Prostate gland (tissue), 2 donors: ENCODE measurements at regions not wholly inside any gene's neighbourhood (a gene's known extent, or its start where the extent isn't known, plus 50 kb on each side); places are given as distances from the start of the nearest gene placed in this dataset.

ENCODE experiments used
- POLR2A ChIP-seq: fragments of 450-650 bp; IDR thresholded peaks from one replicate; pipeline ENCODE4 v1.6.1; 2016; ENCODE audit warnings: antibody characterized with exemption, mild to moderate bottlenecking
- TF ChIP-seq, protein P1 (sequence below), 4 experiments: fragments of 200-600 bp in 2 of 4; fragments of 450-650 bp in 2 of 4; sonication (generic) in 2 of 4; IDR thresholded peaks; 1 replicate in 3 of 4; 2 replicates in 1 of 4; pipeline ENCODE4 v1.5.1; 2016 to 2019; ENCODE audit warnings: antibody characterized with exemption in 4 of 4, mild to moderate bottlenecking in 2 of 4, moderate library complexity in 2 of 4

- TF ChIP-seq, protein P1, sequence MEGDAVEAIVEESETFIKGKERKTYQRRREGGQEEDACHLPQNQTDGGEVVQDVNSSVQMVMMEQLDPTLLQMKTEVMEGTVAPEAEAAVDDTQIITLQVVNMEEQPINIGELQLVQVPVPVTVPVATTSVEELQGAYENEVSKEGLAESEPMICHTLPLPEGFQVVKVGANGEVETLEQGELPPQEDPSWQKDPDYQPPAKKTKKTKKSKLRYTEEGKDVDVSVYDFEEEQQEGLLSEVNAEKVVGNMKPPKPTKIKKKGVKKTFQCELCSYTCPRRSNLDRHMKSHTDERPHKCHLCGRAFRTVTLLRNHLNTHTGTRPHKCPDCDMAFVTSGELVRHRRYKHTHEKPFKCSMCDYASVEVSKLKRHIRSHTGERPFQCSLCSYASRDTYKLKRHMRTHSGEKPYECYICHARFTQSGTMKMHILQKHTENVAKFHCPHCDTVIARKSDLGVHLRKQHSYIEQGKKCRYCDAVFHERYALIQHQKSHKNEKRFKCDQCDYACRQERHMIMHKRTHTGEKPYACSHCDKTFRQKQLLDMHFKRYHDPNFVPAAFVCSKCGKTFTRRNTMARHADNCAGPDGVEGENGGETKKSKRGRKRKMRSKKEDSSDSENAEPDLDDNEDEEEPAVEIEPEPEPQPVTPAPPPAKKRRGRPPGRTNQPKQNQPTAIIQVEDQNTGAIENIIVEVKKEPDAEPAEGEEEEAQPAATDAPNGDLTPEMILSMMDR (IDR thresholded peaks at IDR 0.05), result no peak
- TF ChIP-seq POLR2A, result no peak
These were observed 101.6 kb upstream of the PTPN3 start for GRCh38 chr9:109599711-109600110.
